ENCODE measurements at regions not wholly inside any gene's neighbourhood (a gene's known extent, or its start where the extent isn't known, plus 50 kb on each side); places are given as distances from the start of the nearest gene placed in this dataset.

- intact Hi-C loops (cut with DNase I, micrococcal nuclease) = no loop called here
- Histone ChIP-seq H3K36me3 (ENCODE audit: low read depth) (no peaks in the 10 kb centered on the region), H3K4me1 (ENCODE audit: low read depth) (no peaks in the 10 kb centered on the region), H3K4me3 (no peak overlapping the region), H3K9me3 (no peaks in the 10 kb centered on the region)
- ATAC-seq (no peak), DNase-seq (no peak)
- TF ChIP-seq CTCF (IDR thresholded peaks at IDR 0.05) = no peak
These were observed 162.5 kb upstream of the BCOR start for GRCh38 chrX:40260146-40260747.

- no peaks in the 10 kb centered on the region for H3K4me1 ChIP-seq (ENCODE audit: low read depth)
- TF ChIP-seq CTCF (IDR thresholded peaks at IDR 0.05) = no peak
- H3K9me3 ChIP-seq = no peaks in the 10 kb centered on the region
- ATAC-seq (no peak), DNase-seq (no peak)
- no peak overlapping the region for H3K4me3 ChIP-seq
- intact Hi-C loops (cut with DNase I, micrococcal nuclease) = no loop called here
- H3K36me3 ChIP-seq (ENCODE audit: low read depth) = no peaks in the 10 kb centered on the region
These were observed 161.2 kb upstream of the BCOR start for GRCh38 chrX:40258909-40259308.

GRCh38 chrX:40253771-40254170, 156.0 kb upstream of the BCOR start:
- ATAC-seq = no peak
- Histone ChIP-seq H3K36me3 (ENCODE audit: low read depth) (no peaks in the 10 kb centered on the region), H3K9me3 (no peaks in the 10 kb centered on the region), H3K4me3 (no peak overlapping the region), H3K4me1 (ENCODE audit: low read depth) (no peaks in the 10 kb centered on the region)
- no peak for TF ChIP-seq CTCF (IDR thresholded peaks at IDR 0.05)
- intact Hi-C loops (cut with DNase I, micrococcal nuclease) = no loop called here
- no peak for DNase-seq

GRCh38 chrX:40249582-40249981, 151.8 kb upstream of the BCOR start:
- intact Hi-C loops (cut with DNase I, micrococcal nuclease) = no loop called here
- DNase-seq (no peak), ATAC-seq (no peak)
- Histone ChIP-seq H3K4me1 (ENCODE audit: low read depth) (no peaks in the 10 kb centered on the region), H3K9me3 (no peaks in the 10 kb centered on the region), H3K4me3 (no peak overlapping the region), H3K36me3 (ENCODE audit: low read depth) (no peaks in the 10 kb centered on the region)
- TF ChIP-seq CTCF (IDR thresholded peaks at IDR 0.05) = no peak

- H3K4me3 ChIP-seq = no peak overlapping the region
- H3K9me3 ChIP-seq = no peaks in the 10 kb centered on the region
- ATAC-seq = no peak
- no peaks in the 10 kb centered on the region for H3K4me1 ChIP-seq (ENCODE audit: low read depth)
- H3K36me3 ChIP-seq (ENCODE audit: low read depth) = no peaks in the 10 kb centered on the region
- DNase-seq = no peak
- no peak for TF ChIP-seq CTCF (IDR thresholded peaks at IDR 0.05)
- intact Hi-C loops (cut with DNase I, micrococcal nuclease) = no loop called here
These were observed 151.1 kb upstream of the BCOR start for GRCh38 chrX:40248822-40249221.
